ENCODE measurements at regions not wholly inside any gene's neighbourhood (a gene's known extent, or its start where the extent isn't known, plus 50 kb on each side); places are given as distances from the start of the nearest gene placed in this dataset.

GRCh38 chr4:19987746-19988145 is 264.0 kb upstream of the SLIT2 start:
- DNase-seq, result no peak

GRCh38 chr4:19983072-19983471 is 268.6 kb upstream of the SLIT2 start:
- no peak for DNase-seq

- no peak for DNase-seq
Measured at GRCh38 chr4:19982556-19982955, 269.1 kb upstream of the SLIT2 start.

- no peak for DNase-seq
Measured at GRCh38 chr4:19971829-19972228, 279.9 kb upstream of the SLIT2 start.

GRCh38 chr4:19969492-19969891 is 282.2 kb upstream of the SLIT2 start:
- DNase-seq, result no peak

- DNase-seq, result no peak
Measured at GRCh38 chr4:19961091-19961490, 290.6 kb upstream of the SLIT2 start.

- DNase-seq, result no peak
Measured at GRCh38 chr4:19958848-19959247, 292.9 kb upstream of the SLIT2 start.

GRCh38 chr4:19947349-19947748 is 304.4 kb upstream of the SLIT2 start:
- no peak for DNase-seq

GRCh38 chr4:19945979-19946380 is 305.7 kb upstream of the SLIT2 start:
- DNase-seq, result no peak

GRCh38 chr4:19945501-19945900 is 306.2 kb upstream of the SLIT2 start:
- no peak for DNase-seq

GRCh38 chr4:19944806-19945205 is 306.9 kb upstream of the SLIT2 start:
- DNase-seq, result no peak

GRCh38 chr4:19944251-19944650 is 307.5 kb upstream of the SLIT2 start:
- DNase-seq, result no peak

GRCh38 chr4:19941434-19941833 is 310.3 kb upstream of the SLIT2 start:
- no peak for DNase-seq

- no peak for DNase-seq
Measured at GRCh38 chr4:19940861-19941260, 310.8 kb upstream of the SLIT2 start.

- DNase-seq, result no peak
Measured at GRCh38 chr4:19936476-19936875, 315.2 kb upstream of the SLIT2 start.

- DNase-seq, result no peak
Measured at GRCh38 chr4:19930742-19931141, 321.0 kb upstream of the SLIT2 start.

GRCh38 chr4:19927381-19927780 is 324.3 kb upstream of the SLIT2 start:
- no peak for DNase-seq

GRCh38 chr4:19925516-19925915 is 326.2 kb upstream of the SLIT2 start:
- DNase-seq, result no peak

GRCh38 chr4:19924761-19925160 is 326.9 kb upstream of the SLIT2 start:
- no peak for DNase-seq

GRCh38 chr4:19915276-19915675 is 336.4 kb upstream of the SLIT2 start:
- no peak for DNase-seq

- DNase-seq, result no peak
Measured at GRCh38 chr4:19913650-19914049, 338.1 kb upstream of the SLIT2 start.

- no peak for DNase-seq
Measured at GRCh38 chr4:19910861-19911525, 340.7 kb upstream of the SLIT2 start.

GRCh38 chr4:19905024-19905423 is 346.7 kb upstream of the SLIT2 start:
- no peak for DNase-seq

GRCh38 chr4:19888587-19888986 is 363.1 kb upstream of the SLIT2 start:
- DNase-seq, result no peak

- no peak for DNase-seq
Measured at GRCh38 chr4:19883841-19884240, 367.9 kb upstream of the SLIT2 start.

- no peak for DNase-seq
Measured at GRCh38 chr4:19880206-19880605, 371.5 kb upstream of the SLIT2 start.
